GM21619 (cell line): ENCODE measurements at regions not wholly inside any gene's neighbourhood (a gene's known extent, or its start where the extent isn't known, plus 50 kb on each side); places are given as distances from the start of the nearest gene placed in this dataset.
"Not testable (repeated sequence)": the region's sequence is repeated elsewhere in the genome, so short reads cannot be mapped to it uniquely, and the experiment has no call there.

ENCODE experiments used
- ATAC-seq: cut with Tn5 transposase; IDR thresholded peaks from one replicate; pipeline ENCODE4 v1.9.1; 2021; ENCODE audit not compliant: unreplicated experiment

DNA sequence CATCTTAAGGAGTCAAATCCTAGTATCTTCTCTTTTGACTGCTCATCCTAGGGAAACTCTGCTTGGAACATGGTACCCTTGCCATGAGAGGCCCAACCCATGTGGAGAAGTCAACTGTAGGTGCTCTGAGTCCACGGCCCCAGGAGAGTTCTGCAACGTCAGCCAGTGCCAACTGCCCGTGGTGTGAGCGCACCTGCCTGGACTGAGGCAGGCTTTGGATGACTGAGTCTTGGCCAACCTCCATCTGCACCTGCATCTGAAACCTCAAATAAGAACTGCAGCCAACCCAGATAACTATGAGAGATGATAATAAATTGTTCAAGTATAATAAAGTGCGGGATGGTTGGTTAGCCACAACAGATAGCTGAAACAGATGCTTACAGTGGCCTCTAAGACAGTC is 772.0 kb downstream of the TRIML1 start:
- no peak for ATAC-seq

DNA sequence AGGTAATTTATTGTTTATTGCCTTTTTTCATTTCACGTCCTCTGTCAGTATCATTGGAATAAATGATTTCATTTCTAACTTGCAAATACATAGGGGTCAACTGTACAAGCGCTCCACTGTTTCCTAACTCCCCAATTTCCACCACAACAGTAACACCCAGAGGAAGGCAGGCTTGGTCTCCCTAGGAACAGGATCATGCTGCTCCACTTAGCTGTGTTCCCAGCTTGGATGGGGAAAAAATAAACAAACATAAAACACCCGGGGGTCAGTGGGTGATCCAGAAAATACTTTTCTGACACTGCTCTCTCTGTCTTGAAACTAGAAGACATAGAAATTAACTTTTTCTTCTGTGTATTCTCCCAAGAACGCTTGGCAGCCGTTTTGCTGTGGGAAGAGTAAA is 772.5 kb downstream of the TRIML1 start:
- ATAC-seq: no peak

DNA sequence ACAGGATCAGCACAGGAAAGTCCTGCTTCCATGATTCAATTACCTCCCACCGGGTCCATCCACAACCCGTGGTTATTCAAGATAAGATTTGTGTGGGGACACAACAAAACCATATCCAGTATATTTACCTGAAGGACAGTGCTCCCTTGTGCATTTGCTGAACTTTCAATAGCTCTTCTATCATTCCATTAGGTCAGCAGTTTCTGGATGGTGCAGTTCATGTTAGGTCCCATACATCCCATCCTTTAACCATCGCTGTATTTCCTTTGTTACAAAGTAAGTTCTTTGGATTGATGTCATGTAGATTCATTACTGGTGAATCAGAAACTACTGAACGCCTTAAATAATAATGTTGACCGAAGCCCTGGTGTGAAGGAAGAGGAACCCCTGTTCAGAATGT is 775.9 kb downstream of the TRIML1 start:
- ATAC-seq: no peak

DNA sequence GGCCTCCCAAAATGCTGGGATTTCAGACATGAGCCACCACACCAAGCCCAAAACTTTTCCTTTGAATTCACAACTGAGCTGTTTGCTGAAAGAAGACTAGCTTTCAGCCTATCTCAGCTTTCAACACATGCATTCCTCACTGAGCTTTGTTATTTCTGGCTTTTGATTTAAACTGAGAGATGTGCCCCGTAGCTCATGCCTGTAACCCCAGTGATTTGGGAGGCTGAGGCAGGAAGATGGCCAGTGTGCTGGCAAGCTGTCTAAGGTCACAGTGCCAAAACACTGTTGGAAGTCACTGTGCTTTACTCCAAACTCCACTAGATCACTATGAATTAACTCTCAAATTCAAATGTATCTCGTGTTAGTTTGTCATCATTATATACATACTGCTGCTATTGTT is 779.5 kb downstream of the TRIML1 start:
- ATAC-seq: no peak

DNA sequence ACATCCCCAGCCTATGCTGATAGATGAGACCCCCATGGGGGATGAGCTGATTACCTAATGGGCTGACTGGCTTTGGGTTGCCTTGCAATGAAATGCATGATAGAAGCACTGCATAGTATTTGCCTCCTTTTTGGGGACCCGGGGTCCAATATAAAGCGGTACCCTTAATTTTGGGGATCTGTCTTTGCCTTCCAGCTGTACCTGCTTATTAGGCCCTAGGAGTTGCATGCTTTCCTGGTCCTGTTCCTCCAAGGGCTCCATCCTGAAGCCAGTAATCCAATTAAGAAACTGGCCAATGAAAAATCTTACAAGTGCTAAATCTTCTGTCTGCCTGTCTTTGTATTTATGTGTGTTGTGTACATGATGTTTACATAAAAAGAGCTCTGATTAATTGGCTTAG is 791.6 kb downstream of the TRIML1 start:
- no peak for ATAC-seq

DNA sequence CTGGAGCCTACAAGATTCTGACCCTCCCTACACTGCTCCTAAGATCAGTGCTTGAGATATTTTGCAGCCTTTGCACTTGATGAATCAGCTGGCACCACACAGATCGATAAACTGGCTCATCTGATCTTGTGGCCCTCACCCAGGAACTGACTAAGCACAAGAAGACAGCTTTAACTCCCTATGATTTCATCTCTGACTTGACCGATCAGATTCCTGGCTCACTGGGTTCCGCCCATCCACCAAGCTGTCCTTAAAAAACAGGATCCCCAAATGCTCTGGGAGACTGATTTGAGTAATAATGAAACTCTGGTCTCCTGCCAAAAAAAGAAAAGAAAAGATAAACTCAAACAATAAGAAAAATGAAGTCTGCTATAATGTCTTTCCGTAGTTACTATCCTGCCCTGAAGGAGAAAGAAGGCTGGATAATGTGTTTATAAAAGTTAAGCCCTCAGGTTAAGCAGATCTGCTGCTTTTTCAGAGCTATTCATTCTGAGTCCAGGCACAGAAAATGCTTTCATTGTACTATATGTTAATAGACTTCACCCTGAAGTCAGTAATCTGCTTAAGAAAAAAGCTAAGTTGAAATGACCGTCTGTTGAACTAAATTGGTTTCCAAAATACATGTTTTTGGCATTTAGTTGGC is 795.2 kb downstream of the TRIML1 start:
- no peak for ATAC-seq

DNA sequence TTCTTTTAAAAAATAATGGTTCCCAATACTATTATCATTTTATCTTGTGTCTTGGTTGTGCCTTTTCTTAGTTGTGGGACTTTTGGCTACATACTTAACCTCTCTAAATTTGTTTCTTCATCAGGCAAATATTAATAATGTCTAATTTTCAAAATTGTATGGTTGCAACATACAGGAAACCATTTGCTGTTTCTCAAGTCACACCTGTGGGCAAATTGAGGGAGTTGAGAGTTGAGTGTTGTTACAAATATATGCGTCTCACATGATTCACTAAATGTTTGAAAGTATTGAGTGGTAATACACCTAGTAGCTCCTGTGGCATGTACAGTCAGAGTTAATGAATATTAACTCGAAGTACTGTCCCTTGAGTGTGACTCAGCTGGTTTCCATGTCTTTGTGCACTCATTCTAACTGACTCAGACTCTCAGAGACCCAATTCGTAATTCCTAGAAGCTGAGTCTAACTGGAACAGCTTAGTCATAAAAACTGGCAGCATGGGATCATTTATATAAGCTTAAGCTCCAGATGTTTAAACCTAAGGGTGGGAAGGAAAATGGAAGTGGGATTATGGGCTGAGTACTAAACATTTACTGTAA is 802.4 kb downstream of the TRIML1 start:
- no peak for ATAC-seq

DNA sequence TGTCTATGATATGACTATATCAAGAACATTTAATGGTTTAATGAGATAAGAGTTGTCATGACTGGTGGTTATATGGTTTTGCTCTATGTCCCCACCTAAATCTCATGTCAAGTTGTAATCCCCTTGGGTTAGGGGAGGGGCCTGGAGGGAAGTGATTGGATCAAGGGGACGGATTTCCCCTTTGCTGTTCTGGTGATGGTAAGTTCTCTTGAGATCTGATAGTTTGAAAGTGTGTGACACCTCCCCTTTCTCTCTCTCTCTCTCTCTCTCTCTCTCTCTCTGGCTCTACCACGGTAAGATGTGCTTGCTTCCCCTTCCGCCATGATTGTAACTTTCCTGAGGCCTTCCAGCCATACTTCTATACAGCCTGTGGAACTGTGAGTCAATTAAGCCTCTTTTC is 803.4 kb downstream of the TRIML1 start:
- ATAC-seq: no peak

DNA sequence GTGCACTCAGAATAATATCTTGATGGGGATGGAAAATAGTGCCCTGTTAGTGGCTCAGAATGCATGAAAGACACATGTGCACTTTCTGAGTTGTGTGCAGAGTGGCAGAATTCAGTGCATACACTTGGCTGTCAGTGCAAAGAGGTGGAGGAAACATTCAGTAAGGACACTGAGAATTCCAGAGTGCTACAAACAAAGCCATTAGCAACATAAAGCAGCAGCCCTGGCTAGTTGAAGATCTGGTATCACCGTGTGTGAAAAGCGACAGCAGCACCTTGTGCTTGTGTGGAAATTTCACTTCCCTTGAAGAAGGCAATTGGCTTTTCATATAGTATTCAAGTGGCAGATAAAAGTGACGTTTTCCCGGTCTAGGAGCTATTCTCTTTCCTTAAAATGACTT is 810.4 kb downstream of the TRIML1 start:
- no peak for ATAC-seq

DNA sequence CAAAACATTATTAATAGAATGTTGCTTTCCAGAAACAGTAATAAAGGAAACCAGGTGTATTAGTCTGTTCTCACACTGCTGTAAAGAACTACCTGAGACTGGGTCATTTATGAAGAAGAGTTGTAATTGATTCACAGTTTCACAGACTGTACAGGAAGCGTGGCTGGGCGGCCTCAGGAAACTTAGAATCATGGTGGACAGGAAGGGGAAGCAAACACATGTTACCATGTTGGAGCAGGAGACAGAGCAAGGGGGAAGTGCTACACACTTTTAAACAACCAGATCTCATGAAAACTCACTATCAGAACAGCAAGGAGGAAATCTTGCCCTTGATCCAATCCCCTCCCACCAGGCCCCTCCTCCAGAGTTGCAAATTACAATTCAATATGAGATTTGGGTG is 815.8 kb downstream of the TRIML1 start:
- no peak for ATAC-seq

DNA sequence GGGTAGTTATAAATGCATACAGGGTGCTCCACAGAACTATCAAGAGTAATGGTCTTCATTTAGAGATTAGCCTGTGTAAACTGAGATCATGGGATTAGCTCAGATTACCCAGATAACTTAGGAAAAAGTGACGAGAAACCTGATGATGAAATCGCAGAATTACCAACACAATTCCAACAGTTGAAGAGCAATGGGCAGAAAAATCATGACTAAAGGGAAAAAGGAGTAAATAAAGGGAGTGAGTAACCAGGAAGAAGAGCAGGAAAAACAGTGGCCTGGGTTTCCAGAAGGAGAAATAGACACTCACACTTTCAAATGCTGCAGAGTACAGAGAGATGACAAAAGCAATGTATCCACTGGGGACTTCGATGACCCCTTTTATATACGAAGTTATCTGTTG is 817.3 kb downstream of the TRIML1 start:
- no peak for ATAC-seq

DNA sequence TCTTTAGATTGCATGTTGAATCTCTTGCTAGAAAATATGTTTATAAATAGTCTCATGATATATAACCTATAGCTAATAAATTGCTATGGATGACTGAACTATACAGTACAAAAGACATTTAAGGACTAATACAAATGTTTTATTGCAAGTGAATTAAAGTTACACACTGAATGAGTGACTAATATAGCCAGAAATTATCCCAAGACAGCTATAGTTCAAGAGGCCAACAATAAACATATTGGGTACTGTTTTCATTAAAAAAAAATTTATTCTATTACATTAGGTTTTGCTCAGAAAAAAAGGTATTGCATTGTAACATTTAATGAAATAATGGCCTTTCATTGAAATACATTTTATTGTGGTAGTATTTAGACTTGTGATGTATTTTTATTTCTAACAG is 819.1 kb downstream of the TRIML1 start:
- ATAC-seq: no peak

DNA sequence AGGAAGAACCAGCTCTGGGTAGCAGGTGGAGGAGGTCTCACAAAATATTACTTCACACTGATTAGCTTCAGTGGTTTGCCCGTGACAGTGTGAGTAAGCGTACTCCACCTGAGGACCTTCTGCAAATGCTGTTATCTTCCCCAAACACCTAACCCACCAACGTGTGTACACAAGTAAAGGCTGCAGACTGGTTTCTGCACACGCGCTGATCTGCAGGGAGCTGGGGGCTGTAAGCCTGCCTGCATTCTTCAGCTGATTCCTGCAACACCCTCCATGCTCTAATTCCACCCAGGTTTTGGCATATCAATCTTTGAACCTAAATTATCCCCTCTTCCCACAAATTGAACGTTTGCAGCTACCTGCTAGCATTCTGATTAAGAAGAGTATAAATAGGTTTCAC is 820.2 kb downstream of the TRIML1 start:
- ATAC-seq: no peak

DNA sequence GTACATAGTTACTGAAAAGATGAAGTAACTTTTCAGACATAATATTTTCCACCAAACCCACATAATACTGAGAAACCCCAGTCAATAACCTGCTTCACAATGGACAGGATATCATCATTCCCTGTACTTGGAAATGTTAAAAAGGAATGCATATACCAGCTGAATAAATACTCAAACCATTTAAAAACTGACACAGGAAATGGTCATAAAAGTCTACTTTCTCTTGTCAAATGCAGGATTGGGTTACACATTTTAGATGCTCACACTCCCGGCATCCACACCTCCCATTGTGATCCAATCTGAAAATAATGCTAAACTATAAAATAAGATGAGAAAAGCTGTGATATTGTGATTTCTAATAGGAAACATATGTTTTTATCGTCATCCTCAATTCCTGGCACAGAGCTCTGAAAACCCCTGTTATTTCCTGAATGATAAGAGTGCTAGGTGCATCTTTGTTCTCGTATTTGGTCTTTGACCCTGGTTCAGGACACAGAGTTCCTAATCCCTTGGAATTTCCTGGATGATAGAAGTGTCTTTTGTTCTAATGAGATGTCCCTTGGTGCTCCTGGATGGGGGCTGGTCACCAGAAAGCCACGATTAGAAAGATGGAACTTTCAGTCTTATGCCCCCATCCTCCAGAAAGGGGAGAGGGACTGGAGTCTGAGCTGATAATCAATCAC is 821.3 kb downstream of the TRIML1 start:
- ATAC-seq: no peak

DNA sequence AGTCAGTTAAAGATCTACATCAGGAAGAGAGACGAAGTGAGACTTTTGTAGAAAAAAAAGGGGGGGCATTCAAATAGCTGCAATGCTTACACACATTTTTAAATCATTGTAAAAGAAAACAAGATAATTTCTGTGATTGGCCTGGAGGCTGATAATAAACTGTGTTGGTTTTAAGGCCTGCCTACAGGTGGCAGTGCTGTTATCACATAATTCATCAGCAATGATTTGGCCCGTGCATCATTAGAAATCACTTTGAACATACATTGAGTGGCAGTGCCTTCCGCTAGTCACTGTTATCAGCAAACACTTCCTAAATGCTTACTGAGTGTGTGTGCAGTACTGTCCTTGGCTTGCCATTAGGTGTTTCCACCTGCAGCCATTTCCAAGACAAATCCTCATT is 831.9 kb downstream of the TRIML1 start:
- ATAC-seq: no peak

DNA sequence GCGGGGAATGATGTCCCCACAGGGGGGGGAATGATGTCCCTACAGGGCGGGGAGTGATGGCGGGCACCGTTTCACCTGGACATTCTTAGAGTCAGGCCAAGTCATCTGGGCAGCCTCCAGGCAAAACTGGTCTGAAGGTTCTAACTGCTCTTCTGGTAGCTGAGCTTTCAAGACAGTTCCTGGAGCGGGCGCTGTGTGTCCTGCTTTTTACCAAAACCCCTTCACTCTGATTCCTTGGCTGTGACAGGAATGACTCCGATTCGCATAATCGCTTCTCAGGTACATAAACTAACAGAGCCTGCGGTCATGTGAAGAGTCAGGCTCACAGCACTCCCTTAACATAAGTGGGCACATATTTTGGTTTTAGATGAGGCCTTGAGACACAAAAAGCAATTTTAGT is 836.0 kb downstream of the TRIML1 start:
- ATAC-seq: no peak

DNA sequence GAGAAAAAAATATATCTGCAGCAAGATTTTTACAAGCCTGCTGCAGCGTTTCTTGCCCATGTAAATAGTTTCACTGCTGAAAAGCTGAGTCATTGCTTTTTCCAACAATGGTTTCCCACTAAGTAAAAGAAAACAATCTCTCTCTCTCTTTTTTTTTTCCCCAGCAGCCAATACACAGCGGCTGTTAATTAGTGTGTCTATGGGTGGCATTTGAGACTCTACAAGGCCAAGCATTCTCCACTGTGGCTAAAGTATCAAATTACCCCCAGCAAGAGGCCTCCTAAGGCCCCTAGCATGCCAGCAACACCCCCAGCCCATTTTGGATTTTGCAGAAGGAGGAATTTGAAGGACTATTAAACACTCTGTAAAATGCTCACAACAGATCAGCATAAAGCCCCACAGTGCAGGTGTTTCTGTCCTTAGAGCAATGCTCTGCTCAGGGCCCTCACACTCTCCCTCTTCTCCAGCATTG is 837.4 kb downstream of the TRIML1 start:
- no peak for ATAC-seq

DNA sequence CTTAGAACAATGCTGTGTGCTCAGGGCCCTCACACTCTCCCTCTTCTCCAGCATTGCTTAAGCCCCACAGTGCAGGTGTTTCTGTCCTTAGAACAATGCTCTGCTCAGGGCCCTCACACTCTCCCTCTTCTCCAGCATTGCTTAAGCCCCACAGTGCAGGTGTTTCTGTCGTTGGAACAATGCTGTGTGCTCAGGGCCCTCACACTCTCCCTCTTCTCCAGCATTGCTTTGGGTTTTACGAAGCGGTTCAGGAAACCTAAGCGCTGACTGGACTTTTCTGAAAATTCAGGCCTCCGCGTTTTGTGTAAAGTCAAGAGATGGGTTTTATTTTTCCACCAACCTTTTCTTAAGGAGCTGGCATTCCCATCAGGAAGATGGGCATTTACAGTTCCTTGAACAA is 838.0 kb downstream of the TRIML1 start:
- not testable (repeated sequence) for ATAC-seq

DNA sequence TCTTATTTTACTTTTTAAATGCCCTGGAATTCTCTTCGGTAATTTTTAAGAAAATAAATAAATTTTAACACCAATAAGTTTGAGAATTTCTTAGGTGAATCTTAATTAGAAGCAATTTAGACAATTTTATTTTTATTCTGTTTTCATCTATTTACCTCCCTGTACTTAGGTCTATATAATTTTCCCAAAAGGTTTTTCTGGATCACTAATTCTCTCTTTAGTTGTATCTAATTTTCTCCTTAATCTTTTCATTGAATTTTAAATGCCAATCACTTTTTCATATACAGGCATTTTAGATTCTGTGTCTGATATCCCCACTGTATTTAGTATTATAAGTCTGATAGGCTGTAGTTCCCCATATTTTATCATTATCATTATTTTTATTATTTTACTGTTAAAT is 845.3 kb downstream of the TRIML1 start:
- no peak for ATAC-seq

DNA sequence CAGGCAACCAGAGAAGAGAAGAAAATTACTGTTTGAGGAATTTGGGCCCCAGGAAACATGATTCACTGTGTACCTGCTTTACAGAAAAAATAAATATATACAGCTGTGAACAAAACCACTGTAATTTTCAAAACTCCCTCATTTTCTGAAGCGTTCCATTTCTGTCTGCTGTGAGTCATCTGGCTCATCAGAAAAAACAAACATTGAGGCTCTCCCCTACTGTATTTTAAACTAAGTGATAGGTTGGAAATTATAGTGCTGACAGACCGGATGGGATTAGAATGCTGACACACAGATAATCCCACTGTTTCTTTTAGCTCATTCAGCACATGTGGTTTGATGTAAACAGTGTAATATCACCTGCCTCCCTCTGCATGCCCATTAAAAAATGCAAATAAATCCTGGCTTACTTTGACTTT is 847.0 kb downstream of the TRIML1 start:
- no peak for ATAC-seq

DNA sequence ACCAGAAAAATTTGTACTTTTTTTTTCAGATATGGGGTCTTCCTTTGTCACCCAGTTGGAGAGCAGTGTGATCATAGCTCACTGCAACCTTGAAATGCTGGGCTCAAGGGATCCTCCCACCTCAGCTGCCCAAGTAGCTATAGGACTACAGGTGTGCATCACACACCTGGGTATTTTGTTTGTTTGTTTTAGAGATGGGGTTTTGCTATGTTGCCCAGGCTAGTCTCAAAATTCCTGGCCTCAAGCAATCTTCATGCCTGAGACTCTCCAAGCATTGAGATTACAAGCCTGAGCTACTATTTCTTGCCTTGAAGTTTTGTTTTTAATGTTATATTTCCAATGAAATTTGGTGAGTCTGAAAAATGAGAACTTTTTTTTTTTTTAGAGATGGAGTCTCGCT is 847.8 kb downstream of the TRIML1 start:
- no peak for ATAC-seq

DNA sequence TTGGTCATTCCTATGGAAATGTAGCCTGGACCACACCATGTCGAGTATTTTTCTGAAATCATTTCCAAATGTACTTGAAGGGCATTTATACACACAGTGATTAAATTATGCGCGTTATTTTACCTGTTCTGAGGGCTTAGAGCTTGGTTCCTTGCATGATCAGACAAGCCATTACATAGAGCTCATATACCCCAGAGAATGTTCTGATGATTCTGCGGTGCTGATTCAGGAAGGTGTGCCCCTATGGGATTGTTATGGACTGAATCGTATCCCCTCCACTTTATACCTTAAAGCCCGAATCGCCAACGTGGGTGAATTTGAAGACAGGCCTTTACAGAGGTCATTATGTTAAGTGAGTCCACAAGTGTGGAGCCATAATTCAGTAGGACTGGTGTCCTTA is 848.9 kb downstream of the TRIML1 start:
- ATAC-seq: no peak

DNA sequence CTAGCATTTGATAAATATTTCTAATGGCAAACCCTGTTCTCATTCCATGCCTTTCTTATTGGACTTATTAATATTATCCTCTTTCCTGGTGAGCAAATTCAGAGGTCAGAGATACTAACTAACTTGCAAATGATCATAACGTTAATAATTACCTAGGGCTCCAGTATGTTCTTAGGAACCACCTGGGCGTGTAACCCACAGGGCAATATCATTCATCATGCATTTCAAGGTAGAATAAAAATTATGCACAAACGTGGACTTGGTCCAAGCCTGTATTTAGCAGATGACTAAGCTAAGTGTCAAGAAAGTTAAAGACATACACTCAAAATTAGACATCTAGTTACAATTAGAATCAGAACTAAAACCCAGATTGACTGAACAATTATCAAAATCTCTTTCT is 850.1 kb downstream of the TRIML1 start:
- ATAC-seq: no peak
